Sigmoid colon (tissue), 4 donors: ENCODE measurements at regions not wholly inside any gene's neighbourhood (a gene's known extent, or its start where the extent isn't known, plus 50 kb on each side); places are given as distances from the start of the nearest gene placed in this dataset.

Experiments
- EP300 ChIP-seq, 4 donors: sonication (generic); formaldehyde crosslinking; IDR thresholded peaks; one replicate each; pipeline ENCODE4 v1.6.1; 2017; ENCODE audit warnings: antibody characterized with exemption in 4 of 4
- POLR2A ChIP-seq, 2 donors: fragments of 450-650 bp; IDR thresholded peaks; one replicate each; pipeline ENCODE4 v1.6.1; 2016; ENCODE audit warnings: antibody characterized with exemption in 2 of 2, mild to moderate bottlenecking in 2 of 2, moderate library complexity in 2 of 2
- TF ChIP-seq, protein P1 (sequence below), 4 experiments: fragments of 450-650 bp in 3 of 4; fragments of 200-600 bp in 1 of 4; IDR thresholded peaks; one replicate each; pipeline ENCODE4 v1.5.1; 2016 to 2019; ENCODE audit warnings: antibody characterized with exemption in 4 of 4, mild to moderate bottlenecking in 3 of 4, moderate library complexity in 2 of 4

DNA sequence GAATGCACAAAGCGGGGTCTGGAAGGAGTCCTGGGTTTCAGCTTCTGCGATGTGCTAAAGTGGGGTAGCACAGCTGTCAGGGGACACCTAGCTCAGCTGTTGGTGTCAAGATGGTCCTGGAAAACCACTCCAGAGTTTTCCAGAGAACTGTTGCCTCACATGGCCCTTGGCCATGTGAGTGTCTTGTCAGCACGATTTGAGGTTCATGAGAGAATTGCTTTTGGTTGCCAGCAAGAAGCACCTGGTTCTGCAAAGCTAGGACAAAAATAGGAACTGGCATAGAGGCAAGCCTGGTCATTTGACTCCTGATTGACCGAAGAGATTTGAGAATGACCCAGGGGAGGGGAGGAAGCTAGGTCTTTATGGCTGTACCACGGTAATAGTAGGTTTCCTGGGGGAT lies 50.4 kb upstream of the CTLA4 start:
- TF ChIP-seq, protein P1, sequence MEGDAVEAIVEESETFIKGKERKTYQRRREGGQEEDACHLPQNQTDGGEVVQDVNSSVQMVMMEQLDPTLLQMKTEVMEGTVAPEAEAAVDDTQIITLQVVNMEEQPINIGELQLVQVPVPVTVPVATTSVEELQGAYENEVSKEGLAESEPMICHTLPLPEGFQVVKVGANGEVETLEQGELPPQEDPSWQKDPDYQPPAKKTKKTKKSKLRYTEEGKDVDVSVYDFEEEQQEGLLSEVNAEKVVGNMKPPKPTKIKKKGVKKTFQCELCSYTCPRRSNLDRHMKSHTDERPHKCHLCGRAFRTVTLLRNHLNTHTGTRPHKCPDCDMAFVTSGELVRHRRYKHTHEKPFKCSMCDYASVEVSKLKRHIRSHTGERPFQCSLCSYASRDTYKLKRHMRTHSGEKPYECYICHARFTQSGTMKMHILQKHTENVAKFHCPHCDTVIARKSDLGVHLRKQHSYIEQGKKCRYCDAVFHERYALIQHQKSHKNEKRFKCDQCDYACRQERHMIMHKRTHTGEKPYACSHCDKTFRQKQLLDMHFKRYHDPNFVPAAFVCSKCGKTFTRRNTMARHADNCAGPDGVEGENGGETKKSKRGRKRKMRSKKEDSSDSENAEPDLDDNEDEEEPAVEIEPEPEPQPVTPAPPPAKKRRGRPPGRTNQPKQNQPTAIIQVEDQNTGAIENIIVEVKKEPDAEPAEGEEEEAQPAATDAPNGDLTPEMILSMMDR (IDR thresholded peaks at IDR 0.05) = no peak
- TF ChIP-seq EP300 (IDR thresholded peaks at IDR 0.05) (no peak), POLR2A (IDR thresholded peaks at IDR 0.05) (no peak)
